Esophagus squamous epithelium (tissue), 5 donors: ENCODE measurements at regions not wholly inside any gene's neighbourhood (a gene's known extent, or its start where the extent isn't known, plus 50 kb on each side); places are given as distances from the start of the nearest gene placed in this dataset.

Experiments used
- DNase-seq: peaks from one replicate; lab custom pipeline; 2025; lab: John Stamatoyannopoulos, UW
- H3K27ac ChIP-seq, 4 donors: fragments of 200-600 bp; sonication (generic); one replicate each; pipeline ENCODE4 v1.5.1; 2016 to 2019; ENCODE audit warnings: mild to moderate bottlenecking in 1 of 4
- H3K27me3 ChIP-seq, 4 donors: fragments of 200-600 bp; sonication (generic); 1 replicate in 3 of 4; 2 replicates in 1 of 4; pipeline versions ENCODE4 v1.5.1 to v1.6.0; 2017 to 2021; ENCODE audit warnings: antibody characterized with exemption in 1 of 4
- H3K36me3 ChIP-seq, 3 donors: fragments of 200-600 bp; sonication (generic); one replicate each; pipeline ENCODE4 v1.5.1; 2016 to 2019
- H3K4me1 ChIP-seq, 3 donors: fragments of 200-600 bp; sonication (generic); one replicate each; pipeline ENCODE4 v1.5.1; 2017 to 2019
- H3K4me3 ChIP-seq, 4 donors: fragments of 200-600 bp; sonication (generic); 1 replicate in 3 of 4; 2 replicates in 1 of 4; pipeline ENCODE4 v1.5.1; 2016 to 2019; ENCODE audit warnings: mild to moderate bottlenecking in 2 of 4, moderate library complexity in 1 of 4
- H3K9me3 ChIP-seq, 3 donors: fragments of 200-600 bp; sonication (generic); one replicate each; pipeline ENCODE4 v1.5.1; 2016 to 2019
- CTCF ChIP-seq, 6 experiments: fragments of 450-650 bp in 4 of 6; fragments of 200-600 bp in 2 of 6; sonication (generic) in 2 of 6; IDR thresholded peaks; one replicate each; pipeline ENCODE4 v1.5.1; 2016 to 2019; ENCODE audit warnings: antibody characterized with exemption in 6 of 6, mild to moderate bottlenecking in 4 of 6, moderate library complexity in 4 of 6
- POLR2A ChIP-seq, 4 donors: fragments of 450-650 bp; IDR thresholded peaks; one replicate each; pipeline ENCODE4 v1.6.1; 2017; ENCODE audit warnings: antibody characterized with exemption in 4 of 4, mild to moderate bottlenecking in 4 of 4, moderate library complexity in 3 of 4
- WGBS, 2 donors: methylation state at CpG; one replicate each; pipeline ENCODE4 v1.1.5; 2018; 5-methylcytosine and 5-hydroxymethylcytosine counted together
- intact Hi-C: fragments of 100-400 bp; cut with DNase I; formaldehyde crosslinking; loops from one replicate; pipeline ENCODE4 v1.15.0; 2022
- donor health status: DM: yes; HTN: yes; CAD: no.

GRCh38 chr5:58085800-58086199 is 374.1 kb downstream of the PLK2 start:
- no peak overlapping the region for H3K4me3 ChIP-seq
- WGBS, 2 donors = 61 to 79% methylated on average over 4 of the region's 4 CpGs
- DNase-seq = no peak
- intact Hi-C loops = no loop called here
- H3K36me3 ChIP-seq = no peaks in the 10 kb centered on the region
- no peaks in the 10 kb centered on the region for H3K4me1 ChIP-seq
- TF ChIP-seq POLR2A (IDR thresholded peaks at IDR 0.05) = no peak
- TF ChIP-seq CTCF (IDR thresholded peaks at IDR 0.05) = no peak
- H3K9me3 ChIP-seq = no peaks in the 10 kb centered on the region
- no peak overlapping the region for H3K27ac ChIP-seq
- H3K27me3 ChIP-seq = no peaks in the 10 kb centered on the region

- no peaks in the 10 kb centered on the region for H3K27me3 ChIP-seq
- DNase-seq = no peak
- peaks cover 0 to 24% (median 0%) of the 10 kb centered on the region in 3 donors for H3K4me1 ChIP-seq
- no peaks in the 10 kb centered on the region for H3K9me3 ChIP-seq
- H3K27ac ChIP-seq = no peak overlapping the region
- TF ChIP-seq POLR2A (IDR thresholded peaks at IDR 0.05) = no peak
- TF ChIP-seq CTCF (IDR thresholded peaks at IDR 0.05) = no peak
- H3K36me3 ChIP-seq = no peaks in the 10 kb centered on the region
- WGBS, 2 donors = 62 to 67% methylated on average over 3 of the region's 3 CpGs
- intact Hi-C loops = no loop called here
- no peak overlapping the region for H3K4me3 ChIP-seq
These were observed 378.5 kb downstream of the PLK2 start for GRCh38 chr5:58081435-58081834.

- no peak for DNase-seq
- Histone ChIP-seq H3K4me3 (no peak overlapping the region), H3K27me3 (no peaks in the 10 kb centered on the region), H3K4me1 (peaks cover 0 to 24% (median 0%) of the 10 kb centered on the region in 3 donors), H3K9me3 (no peaks in the 10 kb centered on the region), H3K27ac (no peak overlapping the region), H3K36me3 (no peaks in the 10 kb centered on the region)
- intact Hi-C loops = no loop called here
- TF ChIP-seq CTCF (IDR thresholded peaks at IDR 0.05) (no peak), POLR2A (IDR thresholded peaks at IDR 0.05) (no peak)
- WGBS, 2 donors = 6 to 10% methylated on average over 1 of the region's 1 CpG
These were observed 379.3 kb downstream of the PLK2 start for GRCh38 chr5:58080573-58080972.

GRCh38 chr5:58077966-58078365 is 381.9 kb downstream of the PLK2 start:
- Histone ChIP-seq H3K36me3 (no peaks in the 10 kb centered on the region), H3K4me3 (no peak overlapping the region), H3K9me3 (no peaks in the 10 kb centered on the region), H3K4me1 (peaks cover 0 to 24% (median 0%) of the 10 kb centered on the region in 3 donors), H3K27ac (no peak overlapping the region), H3K27me3 (no peaks in the 10 kb centered on the region)
- intact Hi-C loops = no loop called here
- TF ChIP-seq CTCF (IDR thresholded peaks at IDR 0.05) = no peak
- no peak for TF ChIP-seq POLR2A (IDR thresholded peaks at IDR 0.05)
- 35 to 49% methylated on average over 2 of the region's 2 CpGs for WGBS, 2 donors
- DNase-seq = no peak

GRCh38 chr5:58077416-58077815 is 382.5 kb downstream of the PLK2 start:
- TF ChIP-seq POLR2A (IDR thresholded peaks at IDR 0.05) = no peak
- no peak for TF ChIP-seq CTCF (IDR thresholded peaks at IDR 0.05)
- whole genome bisulfite sequencing, 2 donors = 37 to 48% methylated on average over 3 of the region's 3 CpGs
- intact Hi-C loops = no loop called here
- Histone ChIP-seq H3K9me3 (no peaks in the 10 kb centered on the region), H3K27ac (no peak overlapping the region), H3K27me3 (no peaks in the 10 kb centered on the region), H3K36me3 (no peaks in the 10 kb centered on the region), H3K4me1 (peaks cover 0 to 27% (median 0%) of the 10 kb centered on the region in 3 donors), H3K4me3 (no peak overlapping the region)
- DNase-seq = no peak
